SJSA1 (cell line): ENCODE measurements at regions not wholly inside any gene's neighbourhood (a gene's known extent, or its start where the extent isn't known, plus 50 kb on each side); places are given as distances from the start of the nearest gene placed in this dataset.
"Not testable (repeated sequence)": the region's sequence is repeated elsewhere in the genome, so short reads cannot be mapped to it uniquely, and the experiment has no call there.

Experiments
- DNase-seq, 2 experiments: peaks; one replicate each; pipeline ENCODE4 v3.0.0-alpha.2; 2015 to 2020; ENCODE audit warnings: low spot score in 2 of 2, low read depth in 1 of 2
- H3K27ac ChIP-seq: fragments of 250-450 bp; sonication (Bioruptor Pico); 2 replicates; pipeline ENCODE4 v1.5.1; 2020; ENCODE audit warnings: mild to moderate bottlenecking, moderate library complexity
- H3K27me3 ChIP-seq: fragments of 250-450 bp; sonication (Bioruptor Pico); replicated peaks from 2 replicates; pipeline ENCODE4 v1.5.1; 2020; ENCODE audit warnings: mild to moderate bottlenecking, moderate library complexity
- H3K36me3 ChIP-seq: fragments of 250-450 bp; sonication (Bioruptor Pico); 2 replicates; pipeline ENCODE4 v1.5.1; 2020; ENCODE audit warnings: mild to moderate bottlenecking
- H3K4me1 ChIP-seq: fragments of 250-450 bp; sonication (Bioruptor Pico); replicated peaks from 2 replicates; pipeline ENCODE4 v1.6.1; 2021; ENCODE audit warnings: mild to moderate bottlenecking
- H3K4me3 ChIP-seq: fragments of 250-450 bp; sonication (Bioruptor Pico); 2 replicates; pipeline ENCODE4 v1.5.1; 2020; ENCODE audit warnings: mild to moderate bottlenecking
- H3K9me3 ChIP-seq: fragments of 250-450 bp; sonication (Bioruptor Pico); replicated peaks from 2 replicates; pipeline ENCODE4 v1.5.1; 2020; ENCODE audit warnings: mild to moderate bottlenecking

GRCh38 chr6:17182961-17183360 lies 81.1 kb downstream of the STMND1 start:
- Histone ChIP-seq H3K27ac (no peak overlapping the region), H3K36me3 (no peaks in the 10 kb centered on the region), H3K9me3 (0 out of 2 replicates have a peak, but pooled peaks cover 2% of the 10 kb centered on the region), H3K27me3 (no peaks in the 10 kb centered on the region), H3K4me3 (no peak overlapping the region), H3K4me1 (0 out of 2 replicates have a peak, but pooled peaks cover 5% of the 10 kb centered on the region)
- no peak for DNase-seq

DNA sequence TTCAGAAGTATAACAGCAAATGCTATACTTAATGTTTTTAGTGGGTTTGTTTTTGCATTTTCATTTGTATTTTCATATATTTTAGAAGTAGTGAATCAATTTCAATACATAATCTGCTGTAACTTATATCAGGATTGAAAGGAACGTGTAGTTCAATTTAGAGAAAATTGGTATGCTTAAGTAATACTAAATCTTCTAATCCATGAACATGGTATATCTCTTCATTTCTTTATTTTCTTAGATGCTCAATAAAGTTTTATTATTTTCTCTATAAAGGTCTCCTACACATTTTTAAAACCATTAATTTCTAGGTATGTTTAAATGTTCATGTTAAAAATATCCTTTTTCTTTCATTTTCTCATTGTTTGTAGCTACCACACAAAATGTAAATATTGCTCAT lies 85.1 kb downstream of the STMND1 start:
- DNase-seq, result no peak
- Histone ChIP-seq H3K27me3 (no peaks in the 10 kb centered on the region), H3K36me3 (no peaks in the 10 kb centered on the region), H3K4me3 (no peak overlapping the region), H3K4me1 (no peaks in the 10 kb centered on the region), H3K9me3 (no peaks in the 10 kb centered on the region), H3K27ac (no peak overlapping the region)

DNA sequence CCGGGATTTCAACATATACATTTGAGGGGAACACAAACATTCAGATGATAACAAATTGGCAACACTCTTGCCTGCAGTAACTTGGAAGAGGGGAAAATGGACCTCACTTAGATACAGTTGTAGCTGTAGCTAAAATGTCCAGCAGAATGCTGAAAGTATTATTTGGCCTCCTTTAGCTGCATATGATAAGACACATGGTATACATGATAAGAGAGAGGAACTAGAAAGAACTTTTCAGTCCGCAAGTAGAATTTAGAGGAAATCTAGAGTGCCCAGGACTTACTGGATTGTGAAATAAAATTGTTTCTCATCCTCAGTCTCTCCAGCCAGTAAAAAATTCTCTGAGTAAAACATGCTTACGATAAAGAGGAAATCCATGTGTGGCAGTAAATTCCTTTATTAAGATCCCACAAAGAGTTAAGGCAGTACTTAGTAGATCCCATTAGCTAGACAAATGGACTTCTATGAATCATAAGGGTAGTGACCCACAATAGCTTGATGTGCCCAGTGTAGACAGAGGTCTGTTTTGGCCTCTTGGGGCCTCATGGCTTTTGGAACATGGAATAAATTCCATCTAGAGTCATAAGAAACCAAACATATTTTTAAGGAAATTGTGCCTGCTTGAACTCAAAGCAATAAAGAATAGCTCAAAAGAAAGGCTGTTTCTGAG lies 87.9 kb upstream of the RBM24 start:
- Histone ChIP-seq H3K27ac (no peak overlapping the region), H3K9me3 (no peaks in the 10 kb centered on the region), H3K27me3 (no peaks in the 10 kb centered on the region), H3K4me1 (no peaks in the 10 kb centered on the region), H3K36me3 (no peaks in the 10 kb centered on the region), H3K4me3 (no peak overlapping the region)
- DNase-seq, result no peak

DNA sequence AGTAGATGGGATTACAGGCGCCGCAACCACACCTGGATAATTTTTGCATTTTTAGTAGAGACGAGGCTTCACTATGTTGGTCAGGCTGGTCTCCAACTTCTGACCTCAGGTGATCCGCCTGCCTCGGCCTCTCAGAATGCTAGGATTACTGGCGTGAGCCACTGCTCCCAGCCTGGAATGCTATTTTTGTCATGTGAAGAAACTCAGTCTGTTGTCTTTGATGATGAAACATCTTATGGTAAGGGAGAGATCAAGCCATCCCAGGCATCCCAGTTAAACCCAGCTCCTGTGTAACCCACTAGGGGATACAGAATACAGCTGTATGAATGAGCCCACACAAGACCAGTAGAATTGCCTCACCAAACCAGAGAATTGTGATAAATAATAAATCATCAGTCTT lies 83.6 kb upstream of the RBM24 start:
- H3K36me3 ChIP-seq, result no peaks in the 10 kb centered on the region
- DNase-seq, result no peak
- H3K4me1 ChIP-seq, result no peaks in the 10 kb centered on the region
- H3K27ac ChIP-seq, result no peak overlapping the region
- no peaks in the 10 kb centered on the region for H3K27me3 ChIP-seq
- H3K9me3 ChIP-seq, result no peaks in the 10 kb centered on the region
- H3K4me3 ChIP-seq, result no peak overlapping the region

GRCh38 chr6:17200395-17200794 lies 80.8 kb upstream of the RBM24 start:
- H3K4me3 ChIP-seq, result no peak overlapping the region
- H3K9me3 ChIP-seq, result no peaks in the 10 kb centered on the region
- no peaks in the 10 kb centered on the region for H3K4me1 ChIP-seq
- H3K27me3 ChIP-seq, result no peaks in the 10 kb centered on the region
- H3K36me3 ChIP-seq, result no peaks in the 10 kb centered on the region
- no peak for DNase-seq
- H3K27ac ChIP-seq, result no peak overlapping the region

DNA sequence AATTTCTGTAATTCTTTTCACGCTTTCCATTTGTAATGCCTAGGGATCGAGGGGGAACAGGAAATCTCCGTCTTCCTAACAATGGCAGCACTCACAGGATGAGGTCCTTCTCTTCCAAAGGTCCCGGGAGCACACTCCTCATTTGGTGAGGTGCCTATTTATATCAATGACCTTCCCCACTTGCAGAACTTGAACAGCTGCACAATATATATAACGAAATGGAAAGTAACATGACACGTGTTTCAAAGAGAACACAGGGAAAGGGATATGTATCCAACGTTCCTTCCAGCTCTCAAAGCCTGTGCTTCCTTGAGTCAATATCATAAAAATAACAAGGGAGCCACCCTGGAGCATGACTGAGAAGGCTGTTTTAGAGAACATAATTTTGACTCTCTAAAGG lies 78.6 kb upstream of the RBM24 start:
- Histone ChIP-seq H3K4me1 (no peaks in the 10 kb centered on the region), H3K36me3 (no peaks in the 10 kb centered on the region), H3K9me3 (no peaks in the 10 kb centered on the region), H3K27me3 (no peaks in the 10 kb centered on the region), H3K27ac (no peak overlapping the region), H3K4me3 (no peak overlapping the region)
- no peak for DNase-seq

GRCh38 chr6:17204533-17204932 lies 76.6 kb upstream of the RBM24 start:
- H3K4me1 ChIP-seq, result no peaks in the 10 kb centered on the region

GRCh38 chr6:17206566-17207072 lies 74.5 kb upstream of the RBM24 start:
- H3K4me1 ChIP-seq, result no peaks in the 10 kb centered on the region
- H3K27ac ChIP-seq, result no peak overlapping the region
- no peak overlapping the region for H3K4me3 ChIP-seq
- no peaks in the 10 kb centered on the region for H3K27me3 ChIP-seq
- no peak for DNase-seq
- H3K9me3 ChIP-seq, result no peaks in the 10 kb centered on the region
- H3K36me3 ChIP-seq, result no peaks in the 10 kb centered on the region

More at GRCh38 chr6:17204533-17204932, 76.6 kb upstream of the RBM24 start:
- Histone ChIP-seq H3K36me3 (no peaks in the 10 kb centered on the region), H3K27me3 (no peaks in the 10 kb centered on the region), H3K9me3 (no peaks in the 10 kb centered on the region), H3K4me3 (no peak overlapping the region), H3K27ac (no peak overlapping the region)
- DNase-seq, result no peak

GRCh38 chr6:17207281-17207680 lies 73.9 kb upstream of the RBM24 start:
- no peaks in the 10 kb centered on the region for H3K4me1 ChIP-seq
- H3K27me3 ChIP-seq, result no peaks in the 10 kb centered on the region
- H3K36me3 ChIP-seq, result no peaks in the 10 kb centered on the region

DNA sequence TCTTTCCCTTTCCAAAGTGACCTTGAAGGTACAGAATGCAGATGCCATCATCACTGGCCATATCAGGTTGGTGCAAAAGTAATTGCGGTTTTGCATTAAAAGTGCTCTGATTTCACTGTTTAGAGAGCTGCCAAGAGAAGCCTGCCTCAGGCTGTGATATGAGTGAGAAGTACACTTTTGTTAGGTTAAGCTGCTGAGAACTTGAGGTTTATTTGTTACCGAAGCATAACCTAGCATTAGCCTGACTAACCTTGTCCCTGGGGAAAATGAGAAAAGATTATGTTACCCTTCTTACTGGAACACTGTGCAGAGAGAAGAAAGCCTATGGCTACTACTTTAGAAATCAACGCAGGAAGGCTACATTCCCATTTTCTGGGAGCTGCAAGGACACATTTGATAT lies 70.5 kb upstream of the RBM24 start:
- no peak for DNase-seq
- Histone ChIP-seq H3K4me1 (no peaks in the 10 kb centered on the region), H3K27ac (no peak overlapping the region), H3K4me3 (no peak overlapping the region), H3K9me3 (no peaks in the 10 kb centered on the region), H3K27me3 (no peaks in the 10 kb centered on the region), H3K36me3 (no peaks in the 10 kb centered on the region)

More at GRCh38 chr6:17207281-17207680, 73.9 kb upstream of the RBM24 start:
- no peak for DNase-seq
- H3K4me3 ChIP-seq, result no peak overlapping the region
- no peak overlapping the region for H3K27ac ChIP-seq
- no peaks in the 10 kb centered on the region for H3K9me3 ChIP-seq

DNA sequence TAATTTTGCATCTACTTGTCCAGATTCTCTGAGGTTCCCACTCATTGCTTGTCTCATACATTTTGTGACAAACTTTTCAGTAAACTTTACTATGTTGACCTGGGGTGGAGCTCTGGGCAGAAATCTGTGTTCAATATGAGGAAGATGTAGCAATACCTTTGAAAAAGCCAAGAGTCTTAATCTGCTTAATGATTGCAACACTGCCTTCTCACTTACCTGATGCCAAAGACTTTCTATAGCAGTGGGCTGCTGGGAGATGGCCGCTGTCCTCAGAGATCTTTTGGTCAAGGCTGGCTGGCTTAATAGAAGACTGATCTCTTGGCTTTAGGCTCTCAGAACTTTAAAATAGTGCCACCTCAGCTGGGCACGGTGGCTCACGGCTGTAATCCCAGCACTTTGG lies 70.1 kb upstream of the RBM24 start:
- Histone ChIP-seq H3K4me1 (no peaks in the 10 kb centered on the region), H3K27me3 (no peaks in the 10 kb centered on the region), H3K27ac (no peak overlapping the region), H3K4me3 (no peak overlapping the region), H3K9me3 (no peaks in the 10 kb centered on the region), H3K36me3 (no peaks in the 10 kb centered on the region)
- DNase-seq, result no peak

DNA sequence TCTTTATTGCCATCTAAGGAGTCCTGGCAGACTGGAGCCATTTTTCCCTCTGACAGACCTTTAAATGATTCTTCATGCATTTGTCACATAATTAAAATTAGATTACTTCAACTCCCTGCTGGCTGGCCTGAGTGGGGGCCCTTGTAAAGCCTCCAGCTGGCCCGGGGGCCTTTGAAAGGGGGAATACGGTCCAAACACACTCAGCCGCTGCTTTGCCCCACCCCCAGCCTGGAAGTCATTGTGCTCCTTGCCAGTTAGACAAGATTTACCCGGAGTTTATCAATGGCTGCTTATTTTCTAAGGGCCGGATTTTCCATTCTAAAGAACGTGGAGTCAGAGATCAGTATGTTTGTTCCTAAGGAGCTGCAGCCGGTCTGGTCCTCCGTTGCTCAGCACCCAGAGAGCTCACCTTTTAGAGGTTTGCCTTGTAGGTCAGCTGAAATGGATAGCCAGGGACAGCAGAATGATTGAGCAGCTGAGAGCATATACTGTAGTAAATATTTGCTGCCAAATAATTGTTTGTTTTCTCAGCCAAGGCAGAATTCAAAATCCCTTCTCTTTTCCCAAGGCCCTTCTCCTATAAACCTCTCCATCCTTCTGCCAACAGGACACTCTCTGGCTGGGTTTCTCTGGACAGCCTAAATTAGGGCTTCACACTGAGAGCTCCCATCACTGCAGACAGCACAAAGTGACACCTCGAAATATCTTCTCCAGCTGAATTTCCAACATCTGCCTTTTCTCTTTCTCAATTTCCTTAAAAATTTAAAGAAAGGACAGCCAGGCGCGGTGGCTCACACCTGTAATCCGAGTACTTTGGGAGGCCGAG lies 68.4 kb upstream of the RBM24 start:
- no peak overlapping the region for H3K27ac ChIP-seq
- DNase-seq, result no peak
- no peaks in the 10 kb centered on the region for H3K9me3 ChIP-seq
- H3K4me3 ChIP-seq, result no peak overlapping the region
- no peaks in the 10 kb centered on the region; the same call in 1 of the 2 replicates for H3K27me3 ChIP-seq
- no peaks in the 10 kb centered on the region for H3K36me3 ChIP-seq
- no peaks in the 10 kb centered on the region for H3K4me1 ChIP-seq

GRCh38 chr6:17214106-17214505 lies 67.1 kb upstream of the RBM24 start:
- Histone ChIP-seq H3K36me3 (no peaks in the 10 kb centered on the region), H3K9me3 (no peaks in the 10 kb centered on the region), H3K27ac (no peak overlapping the region), H3K27me3 (no peaks in the 10 kb centered on the region; the same call in 1 of the 2 replicates), H3K4me1 (no peaks in the 10 kb centered on the region), H3K4me3 (no peak overlapping the region)
- no peak for DNase-seq

DNA sequence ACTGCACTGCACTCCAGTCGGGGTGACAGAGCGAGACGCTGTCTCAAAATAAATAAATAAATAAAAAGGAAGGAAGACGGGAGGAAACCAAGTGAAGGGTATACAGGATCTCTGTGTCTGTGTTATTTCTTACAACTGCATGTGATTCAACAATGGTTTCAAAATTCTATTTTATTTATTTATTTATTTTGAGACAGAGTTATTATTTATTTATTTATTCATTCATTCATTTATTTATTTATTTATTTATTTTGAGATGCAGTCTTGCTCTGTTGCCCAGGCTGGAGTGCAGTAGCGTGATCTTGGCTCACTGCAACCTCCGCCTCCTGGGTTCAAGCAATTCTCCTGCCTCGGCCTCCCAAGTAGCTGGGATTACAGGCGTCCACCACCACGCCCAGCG lies 64.2 kb upstream of the RBM24 start:
- not testable (repeated sequence) for H3K36me3 ChIP-seq, H3K4me3 ChIP-seq, DNase-seq, H3K27me3 ChIP-seq, H3K27ac ChIP-seq, H3K9me3 ChIP-seq, H3K4me1 ChIP-seq
